HFF-Myc (cell line): ENCODE measurements at regions not wholly inside any gene's neighbourhood (a gene's known extent, or its start where the extent isn't known, plus 50 kb on each side); places are given as distances from the start of the nearest gene placed in this dataset.

Experiments
- DNase-seq: peaks from one replicate; pipeline ENCODE4 v3.0.0-alpha.2; 2011; ENCODE audit warnings: low read depth; ENCODE audit errors: extremely low read depth
- H3K4me3 ChIP-seq: replicated peaks from 2 replicates; pipeline ENCODE4 v1.5.1; 2011; ENCODE audit warnings: low read depth, mild to moderate bottlenecking, control low read depth, low read length
- TF ChIP-seq, protein P1 (sequence below): IDR thresholded peaks from 2 replicates; pipeline ENCODE4 v1.5.1; 2012; ENCODE audit warnings: mild to moderate bottlenecking, low read depth, low read length, control low read depth; ENCODE audit errors: missing control alignments

GRCh38 chr13:97520061-97520460, 86.1 kb downstream of the RAP2A start:
- TF ChIP-seq, protein P1, sequence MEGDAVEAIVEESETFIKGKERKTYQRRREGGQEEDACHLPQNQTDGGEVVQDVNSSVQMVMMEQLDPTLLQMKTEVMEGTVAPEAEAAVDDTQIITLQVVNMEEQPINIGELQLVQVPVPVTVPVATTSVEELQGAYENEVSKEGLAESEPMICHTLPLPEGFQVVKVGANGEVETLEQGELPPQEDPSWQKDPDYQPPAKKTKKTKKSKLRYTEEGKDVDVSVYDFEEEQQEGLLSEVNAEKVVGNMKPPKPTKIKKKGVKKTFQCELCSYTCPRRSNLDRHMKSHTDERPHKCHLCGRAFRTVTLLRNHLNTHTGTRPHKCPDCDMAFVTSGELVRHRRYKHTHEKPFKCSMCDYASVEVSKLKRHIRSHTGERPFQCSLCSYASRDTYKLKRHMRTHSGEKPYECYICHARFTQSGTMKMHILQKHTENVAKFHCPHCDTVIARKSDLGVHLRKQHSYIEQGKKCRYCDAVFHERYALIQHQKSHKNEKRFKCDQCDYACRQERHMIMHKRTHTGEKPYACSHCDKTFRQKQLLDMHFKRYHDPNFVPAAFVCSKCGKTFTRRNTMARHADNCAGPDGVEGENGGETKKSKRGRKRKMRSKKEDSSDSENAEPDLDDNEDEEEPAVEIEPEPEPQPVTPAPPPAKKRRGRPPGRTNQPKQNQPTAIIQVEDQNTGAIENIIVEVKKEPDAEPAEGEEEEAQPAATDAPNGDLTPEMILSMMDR, result no peak
- no peak overlapping the region for H3K4me3 ChIP-seq
- DNase-seq, result no peak

- TF ChIP-seq, protein P1, result no peak
- DNase-seq, result no peak
- no peak overlapping the region for H3K4me3 ChIP-seq
Measured at GRCh38 chr13:97520866-97521265, 86.9 kb downstream of the RAP2A start.

GRCh38 chr13:97521726-97522125, 87.8 kb downstream of the RAP2A start:
- DNase-seq, result no peak
- no peak overlapping the region for H3K4me3 ChIP-seq
- TF ChIP-seq, protein P1, result no peak

DNA sequence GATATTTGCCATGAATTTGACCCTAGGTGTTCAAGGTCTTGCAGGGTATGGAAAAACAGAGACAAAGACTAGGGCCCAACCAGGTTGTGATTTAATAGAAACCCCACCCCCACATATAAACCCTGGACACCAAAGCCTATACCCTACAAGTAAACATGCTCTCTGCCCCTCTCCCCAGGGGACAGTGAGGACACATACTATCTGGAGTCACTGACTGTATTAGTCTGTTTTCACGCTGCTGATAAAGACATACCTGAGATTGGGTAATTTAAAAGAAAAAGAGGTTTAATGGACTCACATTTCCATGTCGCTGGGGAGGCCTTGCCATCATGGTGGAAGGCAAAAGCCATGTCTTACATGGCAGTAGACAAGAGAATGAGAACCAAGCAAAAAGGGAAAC, 88.3 kb downstream of the RAP2A start:
- no peak overlapping the region for H3K4me3 ChIP-seq
- DNase-seq, result no peak
- TF ChIP-seq, protein P1, result no peak

DNA sequence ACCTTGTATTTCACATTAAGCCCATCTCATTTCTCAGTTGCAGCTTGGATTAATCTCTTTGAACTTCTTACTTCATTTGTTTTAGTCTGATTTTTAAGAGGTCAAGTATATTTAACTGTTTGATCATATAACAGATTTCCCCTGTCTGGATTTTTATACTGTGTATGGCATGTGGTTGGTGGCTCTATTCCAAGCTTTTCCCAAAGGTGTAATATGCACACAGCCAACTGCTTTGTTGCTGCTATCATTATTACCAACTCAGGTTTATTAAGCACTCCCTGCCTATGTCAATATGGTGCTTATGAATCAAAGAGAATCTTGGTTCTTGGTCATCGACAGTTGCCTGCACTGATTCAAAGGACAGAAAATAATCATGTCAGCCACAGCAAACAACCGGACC, 92.6 kb downstream of the RAP2A start:
- DNase-seq, result no peak
- TF ChIP-seq, protein P1, result no peak
- H3K4me3 ChIP-seq, result no peak overlapping the region

- TF ChIP-seq, protein P1, result no peak
- no peak overlapping the region for H3K4me3 ChIP-seq
- no peak for DNase-seq
Measured at GRCh38 chr13:97528518-97528917, 94.5 kb downstream of the RAP2A start.

GRCh38 chr13:97534540-97534939, 100.6 kb downstream of the RAP2A start:
- H3K4me3 ChIP-seq, result no peak overlapping the region
- DNase-seq, result no peak
- TF ChIP-seq, protein P1, result no peak
